Skeletal muscle satellite cell (primary cell): ENCODE measurements at regions not wholly inside any gene's neighbourhood (a gene's known extent, or its start where the extent isn't known, plus 50 kb on each side); places are given as distances from the start of the nearest gene placed in this dataset.
"Not testable (repeated sequence)": the region's sequence is repeated elsewhere in the genome, so short reads cannot be mapped to it uniquely, and the experiment has no call there.

Source experiments
- H3K27me3 ChIP-seq: 2 replicates; pipeline ENCODE4 v1.7.0; 2013; ENCODE audit warnings: low read length; ENCODE audit not compliant: control insufficient read depth, insufficient read depth
- H3K36me3 ChIP-seq: 2 replicates; pipeline ENCODE4 v1.7.0; 2013; ENCODE audit warnings: mild to moderate bottlenecking, control low read depth, low read length; ENCODE audit not compliant: insufficient read depth
- H3K4me1 ChIP-seq: 2 replicates; pipeline ENCODE4 v1.7.0; 2013; ENCODE audit warnings: low read length; ENCODE audit not compliant: control insufficient read depth, insufficient read depth
- H3K4me2 ChIP-seq: 2 replicates; pipeline ENCODE4 v1.7.0; 2013; ENCODE audit warnings: mild to moderate bottlenecking, low read length
- H3K4me3 ChIP-seq: 2 replicates; pipeline ENCODE4 v1.7.0; 2013; ENCODE audit warnings: low read length
- H3K9ac ChIP-seq: 2 replicates; pipeline ENCODE4 v1.7.0; 2013; ENCODE audit warnings: mild to moderate bottlenecking, low read depth, low read length, moderate library complexity
- H3K9me3 ChIP-seq: replicated peaks from 2 replicates; pipeline ENCODE4 v1.7.0; 2013; ENCODE audit warnings: mild to moderate bottlenecking, control low read depth, low read length

DNA sequence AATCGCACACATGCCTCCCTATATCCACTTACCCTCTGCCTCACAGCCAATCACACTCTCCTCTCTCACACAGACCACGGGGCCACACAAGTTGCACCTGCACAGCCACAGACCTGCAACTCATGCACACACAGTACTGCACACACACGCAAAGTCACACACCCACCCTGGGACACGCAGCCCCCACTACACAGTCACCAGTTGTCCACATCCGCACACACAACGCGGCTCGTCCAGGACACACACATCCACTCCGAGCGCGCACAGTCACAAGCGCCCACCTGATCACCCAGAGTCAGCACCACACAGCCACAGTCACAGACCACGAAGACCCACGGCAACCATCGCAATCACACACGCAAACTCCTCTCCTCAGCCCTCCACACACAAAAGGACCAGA is 387.3 kb downstream of the CNTNAP3B start:
- not testable (repeated sequence) for H3K4me3 ChIP-seq, H3K36me3 ChIP-seq, H3K9ac ChIP-seq, H3K4me2 ChIP-seq, H3K27me3 ChIP-seq, H3K4me1 ChIP-seq, H3K9me3 ChIP-seq

DNA sequence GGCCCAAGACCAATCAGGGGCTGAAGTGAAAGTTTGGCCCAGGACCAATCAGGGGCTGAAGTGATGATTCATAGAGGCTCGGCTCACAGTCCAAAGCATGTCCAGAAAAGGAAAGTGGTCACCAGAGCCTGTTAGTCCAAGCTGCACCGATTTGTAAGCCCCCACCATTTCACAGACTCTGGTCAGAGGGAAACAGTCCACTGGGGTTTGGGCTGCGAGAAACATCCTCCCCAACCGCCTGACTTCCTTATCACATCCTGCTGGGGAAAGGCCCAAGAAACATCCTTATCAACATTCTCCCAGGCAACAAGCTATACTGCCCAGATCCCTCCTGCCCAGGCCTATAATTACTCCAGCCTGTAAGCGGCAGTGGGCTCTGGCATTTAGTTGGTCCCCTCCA is 388.1 kb downstream of the CNTNAP3B start:
- H3K4me1 ChIP-seq, H3K9me3 ChIP-seq, H3K4me3 ChIP-seq, H3K27me3 ChIP-seq, H3K36me3 ChIP-seq, H3K4me2 ChIP-seq, H3K9ac ChIP-seq: not testable (repeated sequence)

DNA sequence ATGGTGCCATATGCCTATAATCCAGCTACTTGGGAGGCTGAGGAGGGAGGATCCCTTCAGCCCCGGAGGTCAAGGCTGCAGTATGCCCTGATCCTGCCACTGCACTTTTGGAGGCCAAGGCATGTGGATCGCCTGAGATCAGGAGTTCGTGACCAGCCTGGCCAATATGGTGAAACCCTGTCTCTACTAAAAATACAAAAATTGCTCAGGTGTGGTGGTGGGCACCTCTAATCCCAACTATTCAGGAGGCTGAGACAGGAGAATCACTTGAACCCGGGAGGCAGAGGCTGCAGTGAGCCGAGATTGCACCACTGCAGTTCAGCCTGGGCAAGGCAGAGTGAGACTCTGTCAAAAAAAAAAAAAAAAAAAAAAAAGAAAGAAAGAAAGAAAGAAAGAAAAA is 390.5 kb downstream of the CNTNAP3B start:
- H3K27me3 ChIP-seq, H3K9ac ChIP-seq, H3K36me3 ChIP-seq, H3K9me3 ChIP-seq, H3K4me2 ChIP-seq, H3K4me1 ChIP-seq, H3K4me3 ChIP-seq: not testable (repeated sequence)

DNA sequence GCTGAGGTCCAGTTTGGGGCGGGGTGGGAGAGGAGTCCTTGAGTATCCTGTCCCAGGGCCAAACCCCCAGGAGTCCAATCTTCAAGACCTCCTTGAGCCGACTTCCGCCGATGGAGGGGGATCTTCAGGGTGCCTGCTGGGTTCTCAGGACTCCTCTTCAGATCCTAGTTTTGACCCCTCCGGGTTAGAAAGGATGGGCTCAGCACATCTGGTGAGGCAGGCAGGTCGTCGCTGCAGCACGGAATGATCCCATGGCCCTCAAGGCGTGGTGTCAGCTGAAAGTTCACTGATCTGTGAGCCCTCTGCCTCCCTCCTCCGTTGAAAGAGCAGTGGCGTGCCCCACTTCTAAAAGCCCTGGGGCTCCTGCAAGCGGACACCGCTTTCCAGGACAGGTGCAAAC is 430.0 kb downstream of the CNTNAP3B start:
- not testable (repeated sequence) for H3K4me2 ChIP-seq, H3K9me3 ChIP-seq, H3K27me3 ChIP-seq, H3K4me3 ChIP-seq, H3K9ac ChIP-seq, H3K4me1 ChIP-seq, H3K36me3 ChIP-seq

DNA sequence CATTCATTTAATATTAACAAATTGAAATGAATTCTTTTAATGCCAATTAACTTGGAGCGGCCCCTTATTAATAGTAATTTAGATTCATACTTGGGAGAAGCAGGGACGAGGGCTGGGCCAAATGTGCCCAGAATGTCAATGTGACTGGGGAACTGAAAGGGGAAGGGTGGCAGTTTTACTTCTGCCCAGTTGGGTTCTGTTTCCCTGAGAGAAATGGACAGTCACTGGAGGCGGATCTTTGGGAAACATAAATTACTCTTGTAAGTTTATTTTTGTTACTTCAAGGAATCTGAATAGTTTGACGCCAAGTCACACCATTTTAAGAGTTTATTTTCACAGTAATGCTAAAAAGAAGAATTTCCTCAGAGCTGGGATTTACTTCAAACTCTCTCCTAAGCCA is 432.1 kb downstream of the CNTNAP3B start:
- not testable (repeated sequence) for H3K4me1 ChIP-seq, H3K9me3 ChIP-seq, H3K27me3 ChIP-seq, H3K9ac ChIP-seq, H3K4me3 ChIP-seq, H3K4me2 ChIP-seq, H3K36me3 ChIP-seq

DNA sequence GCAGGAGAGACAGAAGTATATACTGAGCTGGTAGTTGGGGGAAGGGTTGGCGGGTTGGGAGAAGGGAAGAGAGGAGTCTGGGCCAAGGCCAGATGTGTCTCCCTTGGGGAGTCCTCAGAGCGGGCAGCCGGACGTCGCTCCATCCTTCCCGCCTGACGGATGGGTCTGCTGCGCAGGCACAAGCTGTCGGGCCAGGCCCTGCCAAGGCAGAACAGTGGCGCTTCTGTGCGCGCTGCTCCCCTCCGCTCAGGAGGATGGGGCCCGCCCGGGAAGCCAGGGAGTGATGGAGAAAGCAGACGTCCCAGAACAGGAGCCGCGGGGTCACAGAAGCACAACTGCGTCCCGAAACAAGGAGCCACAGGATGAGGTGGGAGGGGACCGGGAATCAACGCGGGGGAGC is 449.9 kb downstream of the CNTNAP3B start:
- not testable (repeated sequence) for H3K9me3 ChIP-seq, H3K27me3 ChIP-seq, H3K4me3 ChIP-seq, H3K9ac ChIP-seq, H3K36me3 ChIP-seq, H3K4me2 ChIP-seq, H3K4me1 ChIP-seq

DNA sequence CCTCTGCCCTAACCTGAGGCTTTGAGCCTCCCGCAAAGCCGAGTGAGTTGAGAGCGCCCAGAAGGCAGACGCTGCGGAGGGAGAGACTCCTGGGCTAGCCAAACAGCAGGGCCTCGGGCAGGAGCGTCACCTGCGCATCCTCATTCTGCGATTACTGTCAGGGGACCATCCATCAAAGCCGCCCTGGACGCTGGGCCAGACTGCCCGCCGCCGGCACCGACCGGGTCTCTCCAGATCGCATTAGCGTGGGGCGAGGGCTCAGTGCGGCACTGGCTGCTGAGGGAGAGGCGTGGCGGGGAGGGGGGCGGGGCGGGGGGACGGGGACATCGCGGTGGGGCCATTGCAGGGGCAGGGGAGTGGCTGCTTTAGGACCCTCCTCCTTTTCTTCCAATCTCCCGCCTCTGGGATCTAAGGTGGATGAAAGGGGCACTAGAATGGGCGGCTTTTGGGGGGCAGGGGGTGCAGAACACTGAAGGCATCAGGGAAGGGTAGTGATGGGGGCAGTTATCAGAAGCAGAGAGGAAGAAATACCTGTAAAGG is 465.7 kb downstream of the CNTNAP3B start:
- H3K4me1 ChIP-seq, H3K4me3 ChIP-seq, H3K36me3 ChIP-seq, H3K9ac ChIP-seq, H3K4me2 ChIP-seq, H3K9me3 ChIP-seq, H3K27me3 ChIP-seq: not testable (repeated sequence)

DNA sequence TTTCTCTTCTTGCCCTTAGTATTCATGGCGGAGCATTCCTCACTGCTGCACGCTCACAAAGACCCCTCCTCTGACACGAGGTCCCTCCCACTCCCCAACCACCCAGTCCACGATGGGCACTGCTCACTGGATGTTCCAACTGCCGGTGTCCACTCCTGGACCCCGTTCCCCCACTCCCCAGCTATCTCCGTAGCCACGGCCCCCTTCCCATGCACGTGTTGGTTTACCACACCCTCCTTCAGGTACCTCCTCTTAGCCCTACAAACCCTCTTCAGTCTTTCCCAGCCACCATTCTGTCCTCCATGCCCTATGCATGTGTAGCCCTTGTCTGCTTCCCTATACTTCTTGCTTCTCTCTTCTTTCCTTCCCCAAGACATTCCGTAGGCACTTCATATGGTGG is 469.6 kb upstream of the ZNG1F start:
- not testable (repeated sequence) for H3K9ac ChIP-seq, H3K4me1 ChIP-seq, H3K4me3 ChIP-seq, H3K4me2 ChIP-seq, H3K9me3 ChIP-seq, H3K36me3 ChIP-seq, H3K27me3 ChIP-seq

DNA sequence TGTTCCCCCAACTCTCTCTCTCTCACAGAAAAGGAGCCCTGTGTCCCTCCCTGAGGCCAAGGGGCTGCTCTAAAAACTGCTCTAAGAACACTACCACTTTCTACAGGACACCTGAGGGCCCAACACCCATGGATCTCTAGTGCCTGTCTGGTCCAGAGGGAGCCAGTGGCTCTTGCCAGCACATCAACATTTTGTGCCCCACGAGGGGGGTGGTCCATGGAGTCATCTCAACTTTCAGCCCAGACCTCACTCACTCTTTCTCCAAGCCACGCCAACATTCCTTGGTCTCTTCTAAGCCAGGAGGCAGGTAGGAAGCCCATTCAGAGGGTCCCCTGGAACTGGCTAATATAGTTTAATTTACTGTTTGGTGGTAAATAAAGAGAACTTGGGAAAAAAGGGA is 469.0 kb upstream of the ZNG1F start:
- H3K4me3 ChIP-seq, H3K36me3 ChIP-seq, H3K27me3 ChIP-seq, H3K4me1 ChIP-seq, H3K4me2 ChIP-seq, H3K9ac ChIP-seq, H3K9me3 ChIP-seq: not testable (repeated sequence)

DNA sequence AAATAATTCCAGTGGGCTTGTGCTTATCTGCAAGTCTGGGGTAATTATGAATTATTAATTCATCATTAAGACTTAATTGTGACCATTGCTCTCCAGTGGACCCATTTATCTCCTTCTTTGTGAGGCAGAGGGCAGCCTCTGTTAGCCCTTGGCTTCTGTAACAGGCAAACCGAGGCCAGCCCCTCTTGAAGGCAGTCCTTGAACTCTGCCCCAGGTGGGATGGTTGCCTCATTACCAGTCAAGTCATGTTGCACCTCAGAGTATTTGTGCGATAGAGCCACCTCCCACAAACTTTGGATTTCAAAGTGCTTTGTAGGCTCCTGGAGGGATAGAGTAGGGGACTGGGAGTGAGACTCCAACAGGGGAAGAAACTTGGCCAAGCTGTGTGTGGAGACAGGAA is 468.0 kb upstream of the ZNG1F start:
- not testable (repeated sequence) for H3K36me3 ChIP-seq, H3K4me1 ChIP-seq, H3K9me3 ChIP-seq, H3K4me2 ChIP-seq, H3K4me3 ChIP-seq, H3K27me3 ChIP-seq, H3K9ac ChIP-seq

DNA sequence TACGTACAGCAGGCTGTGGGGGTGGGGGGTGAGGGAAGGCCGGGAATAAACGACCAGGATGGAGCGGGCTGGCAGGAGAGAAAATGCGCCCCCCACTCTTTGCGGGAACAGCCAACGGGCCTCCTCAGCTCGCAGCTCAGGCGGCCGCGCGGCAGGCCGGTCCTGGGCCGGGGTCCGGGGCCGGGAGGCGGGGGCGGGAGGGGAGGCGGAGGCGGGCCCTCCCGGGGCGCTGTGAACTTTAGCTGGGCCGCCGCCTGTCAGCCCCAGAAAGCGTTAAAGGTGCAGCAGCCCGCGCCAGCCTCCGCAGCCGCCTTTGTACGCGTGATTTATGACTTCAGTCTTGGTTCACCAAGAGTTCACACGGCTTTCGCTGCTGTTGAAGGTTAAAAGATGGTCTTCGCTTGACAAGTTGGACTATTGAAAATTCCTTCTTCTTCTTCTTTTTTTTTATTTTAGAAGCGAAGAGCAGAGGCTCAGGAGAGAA is 466.0 kb upstream of the ZNG1F start:
- not testable (repeated sequence) for H3K4me1 ChIP-seq, H3K4me3 ChIP-seq, H3K4me2 ChIP-seq, H3K36me3 ChIP-seq, H3K9ac ChIP-seq, H3K27me3 ChIP-seq, H3K9me3 ChIP-seq

DNA sequence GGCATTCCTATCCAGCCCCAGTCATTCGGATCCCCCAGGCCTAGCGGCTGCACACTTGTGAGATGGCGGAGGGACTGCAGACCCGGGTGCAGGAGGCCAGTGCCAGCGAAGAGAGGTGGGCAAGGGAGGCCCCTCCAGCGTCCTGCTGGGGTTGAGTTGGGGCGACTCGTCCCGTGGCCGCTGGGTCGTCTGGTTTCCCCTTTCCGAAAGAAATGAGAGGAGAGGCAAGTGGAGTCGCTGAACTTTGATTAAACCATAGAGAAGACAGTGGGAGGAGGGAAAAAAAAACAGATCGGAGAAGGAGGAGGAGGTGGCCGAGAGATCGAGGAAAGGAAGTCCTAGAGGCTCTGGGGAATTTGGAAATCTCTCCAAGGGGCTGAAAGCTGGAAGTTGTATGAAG is 465.2 kb upstream of the ZNG1F start:
- H3K4me2 ChIP-seq, H3K4me3 ChIP-seq, H3K4me1 ChIP-seq, H3K9me3 ChIP-seq, H3K36me3 ChIP-seq, H3K9ac ChIP-seq, H3K27me3 ChIP-seq: not testable (repeated sequence)
